H9 (cell line): ENCODE measurements at regions not wholly inside any gene's neighbourhood (a gene's known extent, or its start where the extent isn't known, plus 50 kb on each side); places are given as distances from the start of the nearest gene placed in this dataset.
A peak's percentile ranks its signal among the peaks of the same experiment; 100 is the strongest.
"Not testable (repeated sequence)": the region's sequence is repeated elsewhere in the genome, so short reads cannot be mapped to it uniquely, and the experiment has no call there.

ENCODE experiments used
- DNase-seq: peaks from one replicate; pipeline ENCODE4 v3.0.0-alpha.2; 2017
- H2AFZ ChIP-seq: one replicate; pipeline ENCODE4 v1.6.1; 2013; ENCODE audit warnings: mild to moderate bottlenecking, low read length, control low read depth, moderate library complexity
- H2AK5ac ChIP-seq: 2 replicates; pipeline ENCODE4 v1.6.1; 2013; ENCODE audit warnings: low read length, control low read depth, mixed read lengths; ENCODE audit not compliant: insufficient read length
- H2BK120ac ChIP-seq: one replicate; pipeline ENCODE4 v1.6.1; 2013; ENCODE audit warnings: low read depth, mild to moderate bottlenecking, low read length, control low read depth, inconsistent platforms; ENCODE audit not compliant: poor library complexity, severe bottlenecking
- H2BK12ac ChIP-seq: 2 replicates; pipeline ENCODE4 v1.6.1; 2013; ENCODE audit warnings: low read length, control low read depth, mixed read lengths, low read depth; ENCODE audit not compliant: insufficient read length
- H2BK15ac ChIP-seq: 2 replicates; pipeline ENCODE4 v1.6.1; 2013; ENCODE audit warnings: low read depth, low read length, control low read depth
- H2BK20ac ChIP-seq: one replicate; pipeline ENCODE4 v1.6.1; 2013; ENCODE audit warnings: low read depth, mild to moderate bottlenecking, low read length, control low read depth, inconsistent platforms; ENCODE audit not compliant: poor library complexity, severe bottlenecking
- H2BK5ac ChIP-seq: 2 replicates; pipeline ENCODE4 v1.6.1; 2013; ENCODE audit warnings: low read length, control low read depth, mixed read lengths; ENCODE audit not compliant: insufficient read length
- H3K14ac ChIP-seq: 2 replicates; pipeline ENCODE4 v1.6.1; 2013; ENCODE audit warnings: low read length, control low read depth; ENCODE audit not compliant: insufficient read depth
- H3K18ac ChIP-seq: 2 replicates; pipeline ENCODE4 v1.6.1; 2013; ENCODE audit warnings: low read depth, mild to moderate bottlenecking, mixed read lengths, low read length, control low read depth; ENCODE audit not compliant: insufficient read length
- H3K23ac ChIP-seq: 2 replicates; pipeline ENCODE4 v1.6.1; 2013; ENCODE audit warnings: low read length, control low read depth, mixed read lengths, low read depth; ENCODE audit not compliant: insufficient read length
- H3K23me2 ChIP-seq: 2 replicates; pipeline ENCODE4 v1.6.1; 2013; ENCODE audit warnings: low read depth, mild to moderate bottlenecking, mixed read lengths, low read length, control low read depth; ENCODE audit not compliant: insufficient read length, poor library complexity, severe bottlenecking
- H3K27ac ChIP-seq: 2 replicates; pipeline ENCODE4 v1.5.1; 2013; ENCODE audit warnings: low read length, control low read depth, mixed read lengths, low read depth; ENCODE audit not compliant: insufficient read length
- H3K27me3 ChIP-seq: 2 replicates; pipeline ENCODE4 v1.6.1; 2013; ENCODE audit warnings: low read length, control low read depth, inconsistent platforms; ENCODE audit not compliant: insufficient read depth
- H3K4ac ChIP-seq: 2 replicates; pipeline ENCODE4 v1.6.1; 2013; ENCODE audit warnings: low read depth, mild to moderate bottlenecking, control low read depth, inconsistent platforms, low read length, moderate library complexity
- H3K4me1 ChIP-seq: 2 replicates; pipeline ENCODE4 v1.6.1; 2013; ENCODE audit warnings: low read length, control low read depth, inconsistent platforms; ENCODE audit not compliant: insufficient read depth
- H3K4me2 ChIP-seq: 2 replicates; pipeline ENCODE4 v1.6.1; 2013; ENCODE audit warnings: low read length, control low read depth, mixed read lengths; ENCODE audit not compliant: insufficient read length, insufficient read depth
- H3K56ac ChIP-seq: 2 replicates; pipeline ENCODE4 v1.6.1; 2013; ENCODE audit warnings: low read depth, mild to moderate bottlenecking, mixed read lengths, low read length, control low read depth; ENCODE audit not compliant: insufficient read length
- H3K79me1 ChIP-seq: 2 replicates; pipeline ENCODE4 v1.6.1; 2013; ENCODE audit warnings: low read depth, mild to moderate bottlenecking, moderate library complexity, low read length, control low read depth, inconsistent platforms; ENCODE audit not compliant: insufficient read depth, poor library complexity, severe bottlenecking
- H3K79me2 ChIP-seq: 2 replicates; pipeline ENCODE4 v1.6.1; 2013; ENCODE audit warnings: low read length, control low read depth, inconsistent platforms; ENCODE audit not compliant: insufficient read depth
- H3K9ac ChIP-seq: 2 replicates; pipeline ENCODE4 v1.6.1; 2013; ENCODE audit warnings: low read length, control low read depth, mixed read lengths; ENCODE audit not compliant: insufficient read length; ENCODE audit errors: extremely low read depth
- H3K9me3 ChIP-seq: one replicate; pipeline ENCODE4 v1.6.1; 2013; ENCODE audit warnings: low read depth, low read length, inconsistent platforms; ENCODE audit not compliant: control insufficient read depth
- H3T11ph ChIP-seq: one replicate; pipeline ENCODE4 v1.6.1; 2013; ENCODE audit warnings: mild to moderate bottlenecking, low read length, control low read depth, inconsistent platforms
- H4K20me1 ChIP-seq: one replicate; pipeline ENCODE4 v1.6.1; 2013; ENCODE audit not compliant: control insufficient read depth, insufficient read length, insufficient read depth
- H4K5ac ChIP-seq: 2 replicates; pipeline ENCODE4 v1.6.1; 2013; ENCODE audit warnings: low read depth, mild to moderate bottlenecking, mixed read lengths, low read length, control low read depth; ENCODE audit not compliant: insufficient read length
- H4K8ac ChIP-seq: replicated peaks from 2 replicates; pipeline ENCODE4 v1.6.1; 2013; ENCODE audit warnings: low read length, control low read depth, mixed read lengths, low read depth; ENCODE audit not compliant: insufficient read length
- H4K91ac ChIP-seq: 2 replicates; pipeline ENCODE4 v1.6.1; 2013; ENCODE audit warnings: low read depth, mild to moderate bottlenecking, moderate library complexity, mixed read lengths, low read length, control low read depth; ENCODE audit not compliant: insufficient read length
- H3K27ac Mint-ChIP-seq, 3 experiments: 2 replicates in 2 of 3; 3 replicates in 1 of 3; pipeline ENCODE4 v1.8.0; 2020 to 2021; ENCODE audit warnings: mixed read lengths in 3 of 3, mild to moderate bottlenecking in 1 of 3, moderate library complexity in 1 of 3
- H3K27me3 Mint-ChIP-seq: 2 replicates; pipeline ENCODE4 v1.8.0; 2021; ENCODE audit warnings: low read depth, mild to moderate bottlenecking, moderate library complexity, mixed read lengths
- H3K36me3 Mint-ChIP-seq, 3 experiments: 2 replicates in 2 of 3; 3 replicates in 1 of 3; pipeline ENCODE4 v1.8.0; 2020 to 2021; ENCODE audit warnings: low read depth in 3 of 3, mixed read lengths in 3 of 3; ENCODE audit not compliant: insufficient read depth in 1 of 3
- H3K4me1 Mint-ChIP-seq, 2 experiments: 2 replicates each; pipeline ENCODE4 v1.8.0; 2020; ENCODE audit warnings: mixed read lengths in 2 of 2
- H3K4me3 Mint-ChIP-seq, 2 experiments: 2 replicates in 1 of 2; 3 replicates in 1 of 2; pipeline ENCODE4 v1.8.0; 2020 to 2021; ENCODE audit warnings: mild to moderate bottlenecking in 2 of 2, mixed read lengths in 2 of 2, moderate library complexity in 1 of 2
- H3K9me3 Mint-ChIP-seq, 2 experiments: 2 replicates in 1 of 2; 3 replicates in 1 of 2; pipeline ENCODE4 v1.8.0; 2020; ENCODE audit warnings: mild to moderate bottlenecking in 2 of 2, mixed read lengths in 2 of 2, moderate library complexity in 1 of 2
- WGBS: extraction: QIAGEN DNeasy Blood & Tissue Kit; methylation state at CpG from one replicate; pipeline ENCODE4 v1.1.7; 2013; ENCODE audit warnings: missing lambda C conversion rate, low lambda C conversion rate, mixed read lengths; ENCODE audit not compliant: insufficient read length; ENCODE audit errors: extremely low coverage; 5-methylcytosine and 5-hydroxymethylcytosine counted together
- TF ChIP-seq, protein P1 (sequence below): fragments of 200-600 bp; sonication (generic); conservative IDR thresholded peaks from 3 replicates; pipeline ENCODE4 v1.8.0; 2021; ENCODE audit warnings: antibody characterized with exemption, mild to moderate bottlenecking

DNA sequence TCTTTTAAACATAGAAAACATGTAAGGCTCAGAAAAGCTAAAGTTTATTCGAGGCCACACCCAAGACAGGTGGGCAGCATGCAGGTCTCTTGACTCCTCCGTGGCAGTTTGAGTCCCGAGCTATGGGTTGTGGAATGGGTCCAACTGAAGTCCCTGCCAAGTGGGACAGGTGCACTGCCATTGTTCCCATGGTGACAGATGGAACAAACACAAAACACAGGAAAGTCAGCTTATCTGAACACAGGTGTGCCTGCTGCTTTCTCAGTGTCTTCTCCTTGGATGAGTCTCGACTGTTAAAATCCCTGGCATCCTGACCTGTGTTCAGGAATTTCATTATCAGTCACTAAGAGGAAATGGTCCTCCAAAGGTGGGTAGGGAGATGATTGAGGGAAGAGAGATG is 99.0 kb upstream of the RAB4A start:
- H3K4me2 ChIP-seq: no peak overlapping the region
- H3K27me3 Mint-ChIP-seq: peaks cover 14% of the 10 kb centered on the region
- H3T11ph ChIP-seq: no peak overlapping the region
- H3K79me2 ChIP-seq: no peaks in the 10 kb centered on the region
- peaks cover 3% of the 10 kb centered on the region; the same call in 1 of the 2 replicates for H3K4me1 ChIP-seq
- H2BK120ac ChIP-seq: no peak overlapping the region
- H4K8ac ChIP-seq: no peak overlapping the region
- H3K79me1 ChIP-seq: no peaks in the 10 kb centered on the region
- H3K18ac ChIP-seq: no peak overlapping the region
- DNase-seq: peak; percentile 54
- no peak overlapping the region for H3K27ac Mint-ChIP-seq
- H3K14ac ChIP-seq: no peak overlapping the region
- peaks cover 20 to 26% of the 10 kb centered on the region in 2 experiments for H3K4me1 Mint-ChIP-seq
- H2BK20ac ChIP-seq: no peak overlapping the region
- peaks cover 17 to 21% of the 10 kb centered on the region in 2 experiments for H3K9me3 Mint-ChIP-seq
- no peak overlapping the region for H3K27ac ChIP-seq
- no peak overlapping the region for H2BK12ac ChIP-seq
- H2AFZ ChIP-seq: no peak overlapping the region
- H2BK15ac ChIP-seq: no peak overlapping the region
- H3K9me3 ChIP-seq: no peaks in the 10 kb centered on the region
- H3K56ac ChIP-seq: no peak overlapping the region
- H3K9ac ChIP-seq: no peak overlapping the region
- no peak overlapping the region for H4K5ac ChIP-seq
- TF ChIP-seq, protein P1, sequence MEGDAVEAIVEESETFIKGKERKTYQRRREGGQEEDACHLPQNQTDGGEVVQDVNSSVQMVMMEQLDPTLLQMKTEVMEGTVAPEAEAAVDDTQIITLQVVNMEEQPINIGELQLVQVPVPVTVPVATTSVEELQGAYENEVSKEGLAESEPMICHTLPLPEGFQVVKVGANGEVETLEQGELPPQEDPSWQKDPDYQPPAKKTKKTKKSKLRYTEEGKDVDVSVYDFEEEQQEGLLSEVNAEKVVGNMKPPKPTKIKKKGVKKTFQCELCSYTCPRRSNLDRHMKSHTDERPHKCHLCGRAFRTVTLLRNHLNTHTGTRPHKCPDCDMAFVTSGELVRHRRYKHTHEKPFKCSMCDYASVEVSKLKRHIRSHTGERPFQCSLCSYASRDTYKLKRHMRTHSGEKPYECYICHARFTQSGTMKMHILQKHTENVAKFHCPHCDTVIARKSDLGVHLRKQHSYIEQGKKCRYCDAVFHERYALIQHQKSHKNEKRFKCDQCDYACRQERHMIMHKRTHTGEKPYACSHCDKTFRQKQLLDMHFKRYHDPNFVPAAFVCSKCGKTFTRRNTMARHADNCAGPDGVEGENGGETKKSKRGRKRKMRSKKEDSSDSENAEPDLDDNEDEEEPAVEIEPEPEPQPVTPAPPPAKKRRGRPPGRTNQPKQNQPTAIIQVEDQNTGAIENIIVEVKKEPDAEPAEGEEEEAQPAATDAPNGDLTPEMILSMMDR: no peak
- H2AK5ac ChIP-seq: no peak overlapping the region
- no peak overlapping the region for H4K91ac ChIP-seq
- peaks cover 5 to 21% (median 11%) of the 10 kb centered on the region in 3 experiments; a peak in 6 of 7 replicates for H3K36me3 Mint-ChIP-seq
- H2BK5ac ChIP-seq: no peak overlapping the region
- H3K4me3 Mint-ChIP-seq: no peak overlapping the region
- no peak overlapping the region for H3K23ac ChIP-seq
- WGBS: no CpG with 5 or more reads among the region's 4 CpGs
- 0 out of 2 replicates have a peak, but pooled peaks cover 2% of the 10 kb centered on the region for H3K27me3 ChIP-seq
- H3K4ac ChIP-seq: no peak overlapping the region
- H4K20me1 ChIP-seq: no peaks in the 10 kb centered on the region
- no peaks in the 10 kb centered on the region for H3K23me2 ChIP-seq

DNA sequence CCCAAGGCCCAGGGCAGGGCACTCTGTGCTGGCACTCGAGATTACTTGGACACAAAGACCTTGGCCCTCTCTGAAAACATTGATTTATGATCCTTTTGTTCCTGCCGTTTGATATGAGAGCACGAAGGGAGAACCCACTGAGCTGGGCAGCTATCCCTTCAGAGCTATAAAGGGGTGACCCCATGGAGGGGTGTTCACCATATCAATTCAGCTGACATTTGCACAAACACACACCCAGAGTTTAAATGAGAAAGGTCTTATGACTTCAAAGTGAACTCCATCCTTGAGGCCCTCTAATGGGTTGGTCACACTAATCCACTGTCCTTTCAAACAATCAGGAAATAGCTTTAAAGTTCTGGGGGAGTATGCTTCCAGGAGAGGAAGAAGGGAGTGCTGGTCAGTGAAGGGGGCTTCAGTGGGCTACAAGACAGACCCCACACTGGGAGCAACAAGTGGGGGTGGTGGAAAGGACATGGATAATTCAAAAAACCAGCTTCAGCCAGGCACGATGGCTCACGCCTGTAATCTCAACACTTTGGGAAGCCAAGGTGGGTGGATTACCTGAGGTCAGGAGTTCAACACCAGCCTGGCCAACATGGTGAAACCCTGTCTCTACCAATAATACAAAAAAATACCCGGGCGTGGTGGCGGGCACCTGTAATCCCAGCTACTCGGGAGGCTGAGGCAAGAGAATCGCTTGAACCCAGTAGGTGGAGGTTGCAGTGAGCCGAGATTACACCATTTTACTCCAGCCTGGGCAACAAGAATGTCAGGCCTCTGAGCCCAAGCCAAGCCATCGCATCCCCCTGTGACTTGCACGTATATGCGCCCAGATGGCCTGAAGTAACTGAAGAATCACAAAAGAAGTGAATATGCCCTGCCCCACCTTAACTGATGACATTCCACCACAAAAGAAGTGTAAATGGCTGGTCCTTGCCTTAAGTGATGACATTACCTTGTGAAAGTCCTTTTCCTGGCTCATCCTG is 97.1 kb upstream of the RAB4A start:
- not testable (repeated sequence) for H3K9ac ChIP-seq, H3K27ac Mint-ChIP-seq, H4K8ac ChIP-seq

More for the DNA sequence above, 97.1 kb upstream of the RAB4A start:
- H2BK12ac ChIP-seq, H2BK120ac ChIP-seq, H3K4ac ChIP-seq, H3K4me3 Mint-ChIP-seq, H3K23ac ChIP-seq, H3K14ac ChIP-seq, H3T11ph ChIP-seq, H2BK15ac ChIP-seq, H3K23me2 ChIP-seq, H4K20me1 ChIP-seq, H3K4me2 ChIP-seq, H3K27ac ChIP-seq, H4K5ac ChIP-seq, H4K91ac ChIP-seq, H2BK5ac ChIP-seq, H2BK20ac ChIP-seq, H3K27me3 Mint-ChIP-seq, H3K27me3 ChIP-seq, H2AFZ ChIP-seq, H3K79me2 ChIP-seq, H2AK5ac ChIP-seq, H3K9me3 ChIP-seq, H3K56ac ChIP-seq, H3K4me1 ChIP-seq, H3K79me1 ChIP-seq, H3K18ac ChIP-seq: not testable (repeated sequence)
- Mint-ChIP-seq H3K4me1 (peaks cover 20 to 26% of the 10 kb centered on the region in 2 experiments), H3K36me3 (peaks cover 5 to 21% (median 11%) of the 10 kb centered on the region in 3 experiments; a peak in 6 of 7 replicates), H3K9me3 (peaks cover 17 to 21% of the 10 kb centered on the region in 2 experiments)
- no CpG with 5 or more reads among the region's 14 CpGs for WGBS
- DNase-seq: peak; percentile 79
